Anterior cingulate cortex (tissue), 58 donors: ENCODE measurements at regions not wholly inside any gene's neighbourhood (a gene's known extent, or its start where the extent isn't known, plus 50 kb on each side); places are given as distances from the start of the nearest gene placed in this dataset.
A peak's percentile ranks its signal among the peaks of the same experiment; 100 is the strongest.

ENCODE experiments used
- DNase-seq, 58 donors: peaks; one replicate each; lab custom pipeline; 2025; lab: John Stamatoyannopoulos, UW

- no peak for DNase-seq
Measured at GRCh38 chr5:58043032-58043945, 416.6 kb downstream of the PLK2 start.

DNA sequence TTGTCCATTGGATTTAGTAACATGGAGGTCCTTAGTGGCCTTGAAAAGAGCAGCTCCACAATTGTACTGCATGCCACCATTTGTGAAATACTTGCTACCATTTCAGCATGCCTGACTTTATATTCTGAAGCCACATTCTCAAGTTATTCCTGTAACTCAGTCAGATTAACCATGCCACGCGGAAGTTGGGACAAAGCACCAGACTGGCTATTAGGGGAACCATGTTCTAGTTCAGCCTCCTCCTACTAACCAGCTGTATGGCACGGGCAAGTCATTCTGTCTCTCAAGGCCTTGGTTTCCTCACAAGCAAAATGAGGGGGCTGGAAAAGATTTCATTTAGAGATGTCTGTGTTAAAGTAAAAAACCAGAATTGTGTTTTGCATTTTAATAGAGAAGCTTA is 418.0 kb downstream of the PLK2 start:
- DNase-seq = peak in 12 of 58 donors; percentile 1 to 55 (median 20)

GRCh38 chr5:58040846-58041245 is 419.0 kb downstream of the PLK2 start:
- DNase-seq = no peak

DNA sequence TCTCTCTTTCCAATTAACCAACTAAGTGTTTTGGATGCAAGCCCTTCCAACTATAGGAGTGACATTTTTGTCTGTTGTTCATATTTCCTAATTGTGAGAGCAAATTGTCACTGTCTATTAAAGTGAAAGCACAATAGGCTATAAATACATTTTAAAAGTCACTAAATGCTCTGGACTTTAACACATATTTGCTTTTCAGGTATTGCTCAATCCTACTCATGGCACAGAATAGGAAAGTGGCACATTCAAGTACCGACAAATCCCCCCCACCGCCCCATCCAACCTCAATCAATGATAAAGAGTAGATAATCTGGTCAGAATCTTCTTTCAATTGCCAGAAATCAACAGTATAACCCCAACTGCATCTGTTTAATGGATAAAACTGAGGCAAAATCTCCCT is 419.8 kb downstream of the PLK2 start:
- no peak for DNase-seq

- no peak for DNase-seq
Measured at GRCh38 chr5:58037899-58038298, 422.0 kb downstream of the PLK2 start.

GRCh38 chr5:58025809-58026208 is 434.1 kb downstream of the PLK2 start:
- peak in 2 of 58 donors; percentile 20 to 45 for DNase-seq

DNA sequence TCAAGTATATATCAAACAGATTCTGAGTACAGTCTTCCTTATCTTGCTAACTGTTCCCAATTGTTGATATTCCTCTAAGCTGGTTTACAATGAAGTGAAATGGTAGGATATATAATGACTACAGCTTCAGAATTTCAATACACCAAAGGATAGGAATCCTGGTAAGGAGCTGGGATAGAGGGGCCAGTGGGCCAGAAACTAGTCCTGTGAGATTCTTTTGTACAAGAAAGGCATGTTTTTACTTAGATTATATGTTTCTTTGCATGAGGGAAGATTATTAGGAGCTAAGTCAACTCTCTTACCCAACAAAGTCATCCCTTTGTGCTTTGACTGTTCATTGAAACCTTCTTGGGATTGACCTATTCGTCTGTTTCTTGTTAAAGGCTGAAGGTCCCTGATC is 435.7 kb downstream of the PLK2 start:
- DNase-seq = no peak

- no peak for DNase-seq
Measured at GRCh38 chr5:58022055-58022454, 437.8 kb downstream of the PLK2 start.

DNA sequence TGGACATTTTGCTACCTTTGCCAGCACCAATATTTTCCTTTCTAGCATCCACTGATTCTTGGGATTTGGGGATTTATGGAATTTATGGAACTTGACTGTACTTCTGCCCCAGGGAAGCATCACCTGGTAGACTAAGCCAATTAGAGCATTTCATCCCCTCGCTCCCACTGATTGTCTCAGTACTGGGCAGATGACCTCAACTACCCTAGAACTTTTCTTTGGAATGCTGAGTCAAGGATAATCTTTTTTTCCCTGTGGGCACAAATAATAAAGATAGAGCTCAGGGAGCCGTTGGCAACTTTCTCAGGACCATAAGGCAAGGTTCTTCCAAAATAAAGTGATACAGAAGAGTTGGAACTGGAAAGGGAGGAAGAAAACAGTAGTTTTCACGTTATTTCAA is 438.4 kb downstream of the PLK2 start:
- no peak for DNase-seq

DNA sequence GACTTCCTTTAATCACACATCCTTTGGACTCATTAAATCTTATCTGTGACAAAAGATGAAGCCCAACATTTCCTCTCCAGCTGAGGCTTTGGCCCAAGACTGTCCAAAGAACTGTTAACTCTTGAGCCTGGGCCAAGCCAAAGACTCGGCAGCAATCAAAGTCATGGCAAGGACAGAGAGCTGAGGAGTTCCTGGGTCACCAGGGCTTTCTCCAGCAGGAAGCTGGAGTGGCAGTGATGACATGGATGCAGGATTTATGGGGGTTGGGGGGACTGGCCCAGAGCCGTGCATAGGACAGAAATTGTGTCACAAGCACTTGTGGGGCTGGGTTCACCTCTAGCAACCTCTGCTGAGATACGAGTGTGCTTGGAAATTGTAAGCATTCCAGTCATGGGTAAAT is 440.3 kb downstream of the PLK2 start:
- DNase-seq = no peak

DNA sequence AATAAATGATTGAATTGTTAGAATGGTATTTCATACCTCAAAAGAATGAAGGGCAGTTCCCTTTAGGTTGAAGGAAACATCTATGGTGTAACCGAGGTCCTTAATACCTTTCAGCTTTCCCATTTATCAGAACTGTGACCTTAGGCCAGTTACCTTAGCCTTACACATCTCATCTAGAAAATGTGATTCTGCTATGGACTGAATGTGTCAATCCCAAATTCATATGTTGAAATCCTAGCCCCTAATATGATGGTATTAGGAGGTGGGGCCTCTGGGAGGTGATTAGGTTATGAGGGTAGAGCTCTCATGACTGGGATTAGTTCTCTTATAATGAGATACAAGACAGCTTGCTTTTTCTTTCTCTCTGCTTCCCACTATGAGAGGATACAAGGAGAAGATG is 441.9 kb downstream of the PLK2 start:
- DNase-seq = no peak

GRCh38 chr5:58016877-58017276 is 443.0 kb downstream of the PLK2 start:
- DNase-seq = no peak

- DNase-seq = no peak
Measured at GRCh38 chr5:58016358-58016757, 443.5 kb downstream of the PLK2 start.

GRCh38 chr5:58015175-58015574 is 444.7 kb downstream of the PLK2 start:
- no peak for DNase-seq

GRCh38 chr5:58013542-58014258 is 446.2 kb downstream of the PLK2 start:
- no peak for DNase-seq

DNA sequence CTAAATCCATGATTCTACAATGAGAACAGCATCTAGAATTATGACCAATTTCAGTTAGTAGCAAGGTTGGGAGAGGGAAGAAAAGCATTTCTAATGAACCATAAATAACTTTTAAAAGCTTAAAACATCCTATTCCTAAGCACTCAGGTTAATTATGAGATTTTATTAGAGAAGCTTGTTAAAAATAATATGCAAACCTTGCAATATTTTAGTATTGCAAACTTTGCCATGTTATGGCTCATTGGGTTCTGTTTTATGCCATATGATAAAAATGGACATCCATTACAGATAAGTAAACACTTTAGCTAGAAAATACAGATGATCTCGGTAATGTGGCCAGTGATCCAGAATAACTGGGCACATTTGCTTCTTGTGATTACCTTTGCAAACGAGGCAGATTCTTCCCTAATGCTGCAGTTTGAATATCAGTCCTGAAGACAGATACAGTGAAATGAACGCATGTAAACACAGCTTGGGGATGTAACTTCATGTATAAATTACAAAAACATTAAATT is 447.0 kb downstream of the PLK2 start:
- no peak for DNase-seq

GRCh38 chr5:58012102-58012501 is 447.8 kb downstream of the PLK2 start:
- DNase-seq = no peak

GRCh38 chr5:58011301-58011700 is 448.6 kb downstream of the PLK2 start:
- DNase-seq = no peak

DNA sequence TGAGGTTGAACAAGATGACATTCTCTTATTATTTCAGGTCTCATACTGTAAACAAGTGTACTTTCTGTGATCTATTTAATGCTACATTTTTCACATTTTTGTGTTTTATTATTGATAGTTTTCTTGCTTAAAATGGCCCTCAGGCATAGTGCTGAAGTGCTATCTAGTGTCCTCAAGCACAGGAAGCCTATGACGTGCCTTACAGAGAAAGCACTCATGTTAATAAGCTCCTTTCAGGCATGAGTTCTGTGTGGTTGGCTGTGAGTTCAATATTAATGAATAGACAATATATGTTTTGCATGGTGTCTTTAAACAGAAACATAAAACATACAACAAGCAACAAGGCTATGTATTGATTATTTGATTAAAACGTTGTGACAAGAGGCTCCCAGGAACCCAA is 450.1 kb downstream of the PLK2 start:
- no peak for DNase-seq

DNA sequence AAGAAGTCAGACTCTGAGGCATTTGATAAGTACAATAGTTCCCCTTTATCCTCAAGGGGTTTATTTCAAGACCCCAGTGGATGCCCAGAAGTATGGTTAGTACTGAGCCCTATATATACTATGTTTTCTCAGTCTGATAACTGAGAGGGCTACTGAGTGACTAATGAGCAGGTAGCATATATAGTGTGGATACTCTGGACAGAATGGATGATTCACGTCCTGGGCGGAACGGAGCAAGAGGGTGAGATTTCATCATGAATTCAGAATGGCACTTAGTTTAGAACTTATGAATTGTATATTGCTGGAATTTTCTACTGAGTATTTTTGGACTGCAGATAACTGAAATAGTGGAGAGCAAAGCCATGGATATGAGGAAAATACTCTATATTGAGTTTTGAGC is 457.6 kb downstream of the PLK2 start:
- no peak for DNase-seq

- no peak for DNase-seq
Measured at GRCh38 chr5:57993866-57994265, 466.0 kb downstream of the PLK2 start.

DNA sequence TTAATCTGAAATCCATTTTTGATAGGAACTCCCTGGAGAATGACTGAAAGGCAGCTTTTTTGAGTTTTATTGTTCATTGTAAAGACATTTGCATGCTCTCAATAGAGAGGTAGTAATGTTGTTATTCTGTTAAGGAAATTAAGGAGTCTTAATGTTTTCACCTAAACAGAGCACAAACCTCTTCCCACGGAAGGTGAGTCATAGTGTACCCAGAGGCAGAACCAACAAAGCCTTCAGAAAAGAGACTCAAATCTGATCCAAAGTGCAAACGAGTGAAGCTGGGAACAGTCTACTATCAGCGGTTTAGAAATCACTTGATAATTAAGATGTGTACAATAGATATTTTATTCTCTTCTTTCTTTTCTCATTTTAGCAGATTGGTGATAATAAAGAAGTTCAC is 470.5 kb downstream of the PLK2 start:
- no peak for DNase-seq
